H1 (cell line): ENCODE measurements at regions not wholly inside any gene's neighbourhood (a gene's known extent, or its start where the extent isn't known, plus 50 kb on each side); places are given as distances from the start of the nearest gene placed in this dataset.

ENCODE experiments used
- BRCA1 ChIP-seq: IDR thresholded peaks from 2 replicates; pipeline ENCODE4 v1.6.1; 2012; ENCODE audit warnings: low read depth, low read length, improper control_type of control experiment
- CHD2 ChIP-seq: IDR thresholded peaks from 2 replicates; pipeline ENCODE4 v1.6.1; 2012; ENCODE audit warnings: low read length, improper control_type of control experiment
- CREB1 ChIP-seq: IDR thresholded peaks from 2 replicates; pipeline ENCODE4 v1.6.1; 2012; ENCODE audit warnings: inconsistent platforms
- CTBP2 ChIP-seq: IDR thresholded peaks from 2 replicates; pipeline ENCODE4 v1.7.0; 2011; ENCODE audit warnings: borderline replicate concordance, mild to moderate bottlenecking, moderate library complexity, mixed read lengths, low read length; ENCODE audit not compliant: insufficient read depth, insufficient read length
- HDAC2 ChIP-seq, 2 experiments: fragments of 300-600 bp in 1 of 2; sonication (generic) in 1 of 2; IDR thresholded peaks; 2 replicates each; pipeline ENCODE4 v1.6.1; 2011 to 2012; ENCODE audit warnings: low read depth in 2 of 2, low read length in 2 of 2, mild to moderate bottlenecking in 2 of 2, moderate library complexity in 2 of 2, borderline replicate concordance in 1 of 2, inconsistent platforms in 1 of 2
- KDM1A ChIP-seq: fragments of 200-600, 300-600 bp; sonication (generic); IDR thresholded peaks from 2 replicates; pipeline ENCODE4 v1.7.1; 2016; ENCODE audit warnings: mild to moderate bottlenecking, low read length, borderline replicate concordance
- RNF2 ChIP-seq: fragments of 200-900, 300-1000 bp; sonication (generic); IDR thresholded peaks from 2 replicates; pipeline ENCODE4 v1.7.1; 2016; ENCODE audit warnings: borderline replicate concordance, low read depth, mild to moderate bottlenecking, antibody characterized with exemption, low read length; ENCODE audit not compliant: poor library complexity, severe bottlenecking; ENCODE audit errors: missing control alignments
- SUZ12 ChIP-seq: fragments of 200-600 bp; sonication (generic); IDR thresholded peaks from 2 replicates; pipeline ENCODE4 v1.6.1; 2012; ENCODE audit warnings: mild to moderate bottlenecking, inconsistent platforms, low read length, moderate library complexity, mixed read lengths
- TF ChIP-seq, protein P1 (sequence below): fragments of 300-600 bp; sonication (generic); IDR thresholded peaks from 2 replicates; pipeline ENCODE4 v1.7.1; 2012; ENCODE audit warnings: low read length, moderate library complexity, mild to moderate bottlenecking, inconsistent platforms; ENCODE audit not compliant: insufficient replicate concordance

DNA sequence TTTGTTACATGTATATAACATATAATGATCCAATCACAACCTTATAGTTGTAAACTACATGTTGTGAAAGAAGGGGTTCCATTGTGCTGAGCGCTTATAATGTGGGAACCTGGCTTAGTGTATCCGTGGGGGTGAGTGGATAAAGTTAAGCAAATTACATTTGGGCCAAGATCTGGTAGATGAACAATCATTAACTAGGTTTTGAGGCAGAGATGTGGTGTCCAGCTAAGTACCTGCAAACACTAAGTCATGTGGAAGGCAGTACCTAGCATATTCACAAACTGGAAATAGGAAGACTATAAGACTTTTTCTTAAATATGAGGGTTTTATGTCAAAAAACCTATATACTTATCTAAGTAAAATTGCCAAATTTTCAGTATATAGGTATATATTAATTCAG, 167.2 kb upstream of the PDE4B start (continued):
- TF ChIP-seq, protein P1, sequence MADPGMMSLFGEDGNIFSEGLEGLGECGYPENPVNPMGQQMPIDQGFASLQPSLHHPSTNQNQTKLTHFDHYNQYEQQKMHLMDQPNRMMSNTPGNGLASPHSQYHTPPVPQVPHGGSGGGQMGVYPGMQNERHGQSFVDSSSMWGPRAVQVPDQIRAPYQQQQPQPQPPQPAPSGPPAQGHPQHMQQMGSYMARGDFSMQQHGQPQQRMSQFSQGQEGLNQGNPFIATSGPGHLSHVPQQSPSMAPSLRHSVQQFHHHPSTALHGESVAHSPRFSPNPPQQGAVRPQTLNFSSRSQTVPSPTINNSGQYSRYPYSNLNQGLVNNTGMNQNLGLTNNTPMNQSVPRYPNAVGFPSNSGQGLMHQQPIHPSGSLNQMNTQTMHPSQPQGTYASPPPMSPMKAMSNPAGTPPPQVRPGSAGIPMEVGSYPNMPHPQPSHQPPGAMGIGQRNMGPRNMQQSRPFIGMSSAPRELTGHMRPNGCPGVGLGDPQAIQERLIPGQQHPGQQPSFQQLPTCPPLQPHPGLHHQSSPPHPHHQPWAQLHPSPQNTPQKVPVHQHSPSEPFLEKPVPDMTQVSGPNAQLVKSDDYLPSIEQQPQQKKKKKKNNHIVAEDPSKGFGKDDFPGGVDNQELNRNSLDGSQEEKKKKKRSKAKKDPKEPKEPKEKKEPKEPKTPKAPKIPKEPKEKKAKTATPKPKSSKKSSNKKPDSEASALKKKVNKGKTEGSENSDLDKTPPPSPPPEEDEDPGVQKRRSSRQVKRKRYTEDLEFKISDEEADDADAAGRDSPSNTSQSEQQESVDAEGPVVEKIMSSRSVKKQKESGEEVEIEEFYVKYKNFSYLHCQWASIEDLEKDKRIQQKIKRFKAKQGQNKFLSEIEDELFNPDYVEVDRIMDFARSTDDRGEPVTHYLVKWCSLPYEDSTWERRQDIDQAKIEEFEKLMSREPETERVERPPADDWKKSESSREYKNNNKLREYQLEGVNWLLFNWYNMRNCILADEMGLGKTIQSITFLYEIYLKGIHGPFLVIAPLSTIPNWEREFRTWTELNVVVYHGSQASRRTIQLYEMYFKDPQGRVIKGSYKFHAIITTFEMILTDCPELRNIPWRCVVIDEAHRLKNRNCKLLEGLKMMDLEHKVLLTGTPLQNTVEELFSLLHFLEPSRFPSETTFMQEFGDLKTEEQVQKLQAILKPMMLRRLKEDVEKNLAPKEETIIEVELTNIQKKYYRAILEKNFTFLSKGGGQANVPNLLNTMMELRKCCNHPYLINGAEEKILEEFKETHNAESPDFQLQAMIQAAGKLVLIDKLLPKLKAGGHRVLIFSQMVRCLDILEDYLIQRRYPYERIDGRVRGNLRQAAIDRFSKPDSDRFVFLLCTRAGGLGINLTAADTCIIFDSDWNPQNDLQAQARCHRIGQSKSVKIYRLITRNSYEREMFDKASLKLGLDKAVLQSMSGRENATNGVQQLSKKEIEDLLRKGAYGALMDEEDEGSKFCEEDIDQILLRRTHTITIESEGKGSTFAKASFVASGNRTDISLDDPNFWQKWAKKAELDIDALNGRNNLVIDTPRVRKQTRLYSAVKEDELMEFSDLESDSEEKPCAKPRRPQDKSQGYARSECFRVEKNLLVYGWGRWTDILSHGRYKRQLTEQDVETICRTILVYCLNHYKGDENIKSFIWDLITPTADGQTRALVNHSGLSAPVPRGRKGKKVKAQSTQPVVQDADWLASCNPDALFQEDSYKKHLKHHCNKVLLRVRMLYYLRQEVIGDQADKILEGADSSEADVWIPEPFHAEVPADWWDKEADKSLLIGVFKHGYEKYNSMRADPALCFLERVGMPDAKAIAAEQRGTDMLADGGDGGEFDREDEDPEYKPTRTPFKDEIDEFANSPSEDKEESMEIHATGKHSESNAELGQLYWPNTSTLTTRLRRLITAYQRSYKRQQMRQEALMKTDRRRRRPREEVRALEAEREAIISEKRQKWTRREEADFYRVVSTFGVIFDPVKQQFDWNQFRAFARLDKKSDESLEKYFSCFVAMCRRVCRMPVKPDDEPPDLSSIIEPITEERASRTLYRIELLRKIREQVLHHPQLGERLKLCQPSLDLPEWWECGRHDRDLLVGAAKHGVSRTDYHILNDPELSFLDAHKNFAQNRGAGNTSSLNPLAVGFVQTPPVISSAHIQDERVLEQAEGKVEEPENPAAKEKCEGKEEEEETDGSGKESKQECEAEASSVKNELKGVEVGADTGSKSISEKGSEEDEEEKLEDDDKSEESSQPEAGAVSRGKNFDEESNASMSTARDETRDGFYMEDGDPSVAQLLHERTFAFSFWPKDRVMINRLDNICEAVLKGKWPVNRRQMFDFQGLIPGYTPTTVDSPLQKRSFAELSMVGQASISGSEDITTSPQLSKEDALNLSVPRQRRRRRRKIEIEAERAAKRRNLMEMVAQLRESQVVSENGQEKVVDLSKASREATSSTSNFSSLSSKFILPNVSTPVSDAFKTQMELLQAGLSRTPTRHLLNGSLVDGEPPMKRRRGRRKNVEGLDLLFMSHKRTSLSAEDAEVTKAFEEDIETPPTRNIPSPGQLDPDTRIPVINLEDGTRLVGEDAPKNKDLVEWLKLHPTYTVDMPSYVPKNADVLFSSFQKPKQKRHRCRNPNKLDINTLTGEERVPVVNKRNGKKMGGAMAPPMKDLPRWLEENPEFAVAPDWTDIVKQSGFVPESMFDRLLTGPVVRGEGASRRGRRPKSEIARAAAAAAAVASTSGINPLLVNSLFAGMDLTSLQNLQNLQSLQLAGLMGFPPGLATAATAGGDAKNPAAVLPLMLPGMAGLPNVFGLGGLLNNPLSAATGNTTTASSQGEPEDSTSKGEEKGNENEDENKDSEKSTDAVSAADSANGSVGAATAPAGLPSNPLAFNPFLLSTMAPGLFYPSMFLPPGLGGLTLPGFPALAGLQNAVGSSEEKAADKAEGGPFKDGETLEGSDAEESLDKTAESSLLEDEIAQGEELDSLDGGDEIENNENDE: no peak
- TF ChIP-seq CREB1 (no peak), KDM1A (no peak), CTBP2 (no peak), HDAC2 (IDR thresholded peaks at IDR 0.05; ENCODE audit: borderline replicate concordance in 1 of 2, low read depth in 2 of 2, low read length in 2 of 2) (no peak), CHD2 (no peak), SUZ12 (no peak), RNF2 (no peak), BRCA1 (no peak)
